ENCODE measurements at regions not wholly inside any gene's neighbourhood (a gene's known extent, or its start where the extent isn't known, plus 50 kb on each side); places are given as distances from the start of the nearest gene placed in this dataset.

DNA sequence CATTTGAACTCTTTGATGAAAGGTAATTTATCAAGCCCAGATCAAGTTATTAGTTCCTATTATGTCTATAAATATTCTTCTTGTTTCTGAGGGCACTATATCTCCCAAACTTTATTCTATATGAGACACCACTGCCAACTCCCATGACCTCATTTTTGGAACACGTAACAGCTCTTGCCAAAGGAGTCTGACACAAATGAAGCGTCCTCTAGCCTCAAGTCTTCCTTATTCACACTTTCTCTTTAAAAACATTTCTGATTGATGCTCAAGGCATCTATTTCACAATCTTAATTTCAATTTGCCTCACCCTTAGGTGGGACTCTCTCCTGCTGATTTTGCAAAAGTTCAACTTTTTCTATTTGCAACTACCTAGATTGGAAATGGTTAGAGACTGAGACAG lies 848.4 kb downstream of the GATA3 start:
- no peaks in the 10 kb centered on the region for H3K36me3 ChIP-seq (ENCODE audit: control insufficient read depth in 2 of 2, extremely low read depth in 1 of 2, insufficient read depth in 2 of 2, low read length in 2 of 2)
- H2AFZ ChIP-seq (ENCODE audit: low read depth, low read length): no peak overlapping the region
- intact Hi-C loops (cut with micrococcal nuclease) (no loop called here), dilution Hi-C loops (cut with MboI; ENCODE audit: extremely low pct_ligation_motif_present, low sequenced_read_pairs) (no loop called here)
- no peak overlapping the region for H3K9ac ChIP-seq (replicated peaks; ENCODE audit: extremely low read depth, insufficient read depth, low read length)
- FAIRE-seq: no peak
- ChIA-PET POLR2A (no interaction called here), CTCF (no interaction called here)
- no peaks in the 10 kb centered on the region for H3K9me3 ChIP-seq (replicated peaks; ENCODE audit: control insufficient read depth, insufficient read depth, low read length)
- H3K27ac ChIP-seq (ENCODE audit: insufficient read depth, low read depth, low read length): no peak overlapping the region
- H3K4me1 ChIP-seq (ENCODE audit: control insufficient read depth, extremely low read depth, insufficient read depth, low read length): no peaks in the 10 kb centered on the region
- no peaks in the 10 kb centered on the region for H3K79me2 ChIP-seq (ENCODE audit: control insufficient read depth, insufficient read depth, low read length)
- no peak overlapping the region for H3K4me2 ChIP-seq (ENCODE audit: insufficient read depth, low read length)
- H3K9me1 ChIP-seq (replicated peaks; ENCODE audit: control insufficient read depth, extremely low read depth, insufficient read depth, low read length): no peaks in the 10 kb centered on the region
- H4K20me1 ChIP-seq (replicated peaks; ENCODE audit: control insufficient read depth, extremely low read depth, insufficient read depth, low read length): no peaks in the 10 kb centered on the region
- H3K27me3 ChIP-seq (ENCODE audit: control insufficient read depth in 2 of 2, insufficient read depth in 2 of 2, low read length in 2 of 2): no peaks in the 10 kb centered on the region
- no TSS peak for BruUV-seq (replicated peaks)
- DNase-seq (ENCODE audit: low read depth, low spot score): no peak
- H3K4me3 ChIP-seq (replicated peaks in 1 of 3; ENCODE audit: insufficient read depth in 1 of 3, low read depth in 1 of 3, low read length in 3 of 3): no peak overlapping the region
- TF ChIP-seq, protein P1, sequence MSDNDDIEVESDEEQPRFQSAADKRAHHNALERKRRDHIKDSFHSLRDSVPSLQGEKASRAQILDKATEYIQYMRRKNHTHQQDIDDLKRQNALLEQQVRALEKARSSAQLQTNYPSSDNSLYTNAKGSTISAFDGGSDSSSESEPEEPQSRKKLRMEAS (IDR thresholded peaks at IDR 0.05; ENCODE audit: insufficient read depth, insufficient read length): no peak
- TF ChIP-seq JUN (IDR thresholded peaks at IDR 0.05; ENCODE audit: borderline replicate concordance, insufficient read depth, insufficient read length, low read depth): no peak
- TF ChIP-seq EZH2 (IDR thresholded peaks at IDR 0.05; ENCODE audit: borderline replicate concordance, low read depth, low read length, severe bottlenecking): no peak
- no peak for TF ChIP-seq POLR2A (IDR thresholded peaks at IDR 0.05; ENCODE audit: low read depth, low read length)
- TF ChIP-seq POLR2AphosphoS5 (IDR thresholded peaks at IDR 0.05; ENCODE audit: insufficient read depth, low read depth, low read length): no peak
- no peak for TF ChIP-seq MYC (IDR thresholded peaks at IDR 0.05; ENCODE audit: low read depth, low read length)
- TF ChIP-seq FOS (IDR thresholded peaks at IDR 0.05; ENCODE audit: borderline replicate concordance, insufficient read depth, low read length): no peak
- no peak for TF ChIP-seq GATA2 (IDR thresholded peaks at IDR 0.05; ENCODE audit: insufficient read depth, insufficient read length, low read depth, low read length)
- TF ChIP-seq, protein P2, sequence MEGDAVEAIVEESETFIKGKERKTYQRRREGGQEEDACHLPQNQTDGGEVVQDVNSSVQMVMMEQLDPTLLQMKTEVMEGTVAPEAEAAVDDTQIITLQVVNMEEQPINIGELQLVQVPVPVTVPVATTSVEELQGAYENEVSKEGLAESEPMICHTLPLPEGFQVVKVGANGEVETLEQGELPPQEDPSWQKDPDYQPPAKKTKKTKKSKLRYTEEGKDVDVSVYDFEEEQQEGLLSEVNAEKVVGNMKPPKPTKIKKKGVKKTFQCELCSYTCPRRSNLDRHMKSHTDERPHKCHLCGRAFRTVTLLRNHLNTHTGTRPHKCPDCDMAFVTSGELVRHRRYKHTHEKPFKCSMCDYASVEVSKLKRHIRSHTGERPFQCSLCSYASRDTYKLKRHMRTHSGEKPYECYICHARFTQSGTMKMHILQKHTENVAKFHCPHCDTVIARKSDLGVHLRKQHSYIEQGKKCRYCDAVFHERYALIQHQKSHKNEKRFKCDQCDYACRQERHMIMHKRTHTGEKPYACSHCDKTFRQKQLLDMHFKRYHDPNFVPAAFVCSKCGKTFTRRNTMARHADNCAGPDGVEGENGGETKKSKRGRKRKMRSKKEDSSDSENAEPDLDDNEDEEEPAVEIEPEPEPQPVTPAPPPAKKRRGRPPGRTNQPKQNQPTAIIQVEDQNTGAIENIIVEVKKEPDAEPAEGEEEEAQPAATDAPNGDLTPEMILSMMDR (IDR thresholded peaks at IDR 0.05; ENCODE audit: extremely low read depth in 1 of 2, insufficient read depth in 1 of 2, low read depth in 1 of 2, low read length in 2 of 2): no peak

Data from endothelial cell of umbilical vein (primary cell).